ENCODE measurements at regions not wholly inside any gene's neighbourhood (a gene's known extent, or its start where the extent isn't known, plus 50 kb on each side); places are given as distances from the start of the nearest gene placed in this dataset.

DNA sequence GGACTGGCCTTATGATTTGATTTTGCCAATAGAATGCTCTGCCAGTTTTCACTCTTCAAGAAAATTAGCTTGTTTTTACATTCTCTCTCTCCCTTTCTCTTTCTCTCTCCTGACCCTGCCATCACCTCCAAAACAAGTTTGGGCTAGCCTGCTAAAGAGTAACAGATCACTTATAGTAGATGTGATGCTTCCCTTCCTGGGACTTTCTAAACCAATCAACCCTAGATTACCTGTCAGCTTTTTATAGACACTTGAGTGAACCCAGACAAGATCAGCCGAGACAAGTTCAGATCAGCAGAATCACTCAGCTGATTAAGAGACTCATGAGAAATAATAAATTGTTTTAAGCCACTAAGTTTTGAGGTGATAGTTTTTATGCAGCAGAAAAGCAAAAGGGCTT, 521.2 kb downstream of the ANKRD50 start:
- no peak for DNase-seq (ENCODE audit: low spot score)
- WGBS, 2 donors (ENCODE audit: extremely low coverage in 2 of 2, insufficient read length in 2 of 2, insufficient replicate concordance in 1 of 2), result no CpG with 5 or more reads among the region's 1 CpG
- peaks cover 0 to 9% of the 10 kb centered on the region in 2 donors for H3K9me3 ChIP-seq (replicated peaks in 1 of 2; ENCODE audit: control insufficient read depth in 2 of 2, insufficient read depth in 1 of 2, low read depth in 1 of 2, low read length in 2 of 2)
- H3K36me3 ChIP-seq (replicated peaks in 1 of 2; ENCODE audit: control insufficient read depth in 2 of 2, insufficient read depth in 2 of 2, low read length in 2 of 2), result no peaks in the 10 kb centered on the region
- H3K27ac ChIP-seq (replicated peaks; ENCODE audit: low read length), result no peak overlapping the region
- H3K9ac ChIP-seq (ENCODE audit: low read depth, low read length, poor library complexity), result no peak overlapping the region
- H2BK5ac ChIP-seq (ENCODE audit: low read length), result no peak overlapping the region
- H3K23ac ChIP-seq (ENCODE audit: low read depth, low read length, poor library complexity), result no peak overlapping the region
- no peak overlapping the region for H2BK120ac ChIP-seq (ENCODE audit: low read depth, low read length)
- H3K79me1 ChIP-seq (ENCODE audit: low read depth, low read length), result no peaks in the 10 kb centered on the region
- no peak overlapping the region for H2BK15ac ChIP-seq (ENCODE audit: low read length)
- no peak overlapping the region for H2AFZ ChIP-seq (ENCODE audit: low read length)
- no peaks in the 10 kb centered on the region for H3K27me3 ChIP-seq (ENCODE audit: control insufficient read depth in 3 of 3, insufficient read depth in 3 of 3, low read depth in 1 of 3, low read length in 3 of 3)
- H3K4me1 ChIP-seq (ENCODE audit: control insufficient read depth in 2 of 2, insufficient read depth in 1 of 2, low read depth in 1 of 2, low read length in 2 of 2), result no peaks in the 10 kb centered on the region
- H2BK12ac ChIP-seq (ENCODE audit: low read length), result no peak overlapping the region
- H4K8ac ChIP-seq (ENCODE audit: low read depth, low read length), result no peak overlapping the region
- H3K4me3 ChIP-seq (ENCODE audit: low read length in 2 of 2), result no peak overlapping the region
- no peak overlapping the region for H2AK5ac ChIP-seq (ENCODE audit: low read depth, low read length)
- H4K91ac ChIP-seq (ENCODE audit: low read depth, low read length, poor library complexity), result no peak overlapping the region
- no peak overlapping the region for H3K18ac ChIP-seq (ENCODE audit: low read length)
- H3K4ac ChIP-seq (ENCODE audit: low read length), result no peak overlapping the region
- H3K14ac ChIP-seq (ENCODE audit: low read length), result no peak overlapping the region
- H3K4me2 ChIP-seq (ENCODE audit: insufficient read depth, low read length, poor library complexity, severe bottlenecking), result no peak overlapping the region

DNA sequence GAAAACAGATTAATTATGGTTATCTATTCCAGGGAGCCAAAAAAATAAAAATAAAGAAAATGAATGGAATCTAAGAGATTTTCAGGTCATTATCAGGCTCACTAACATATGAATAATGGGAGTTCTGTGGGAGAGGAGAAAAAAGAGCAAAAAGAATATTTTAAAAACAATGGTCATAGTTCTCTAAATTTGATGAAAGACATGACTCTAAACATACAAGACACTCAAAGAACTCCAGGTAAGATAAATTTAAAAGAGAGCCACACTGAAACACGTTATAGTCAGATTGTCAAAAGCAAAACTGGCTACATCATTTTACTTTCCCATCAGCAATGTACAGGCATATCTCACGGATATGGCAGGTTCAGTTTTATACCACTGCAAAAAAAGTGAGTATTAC, 520.0 kb downstream of the ANKRD50 start:
- no peak overlapping the region for H2BK120ac ChIP-seq (ENCODE audit: low read depth, low read length)
- H3K4me1 ChIP-seq (ENCODE audit: control insufficient read depth in 2 of 2, insufficient read depth in 1 of 2, low read depth in 1 of 2, low read length in 2 of 2), result no peaks in the 10 kb centered on the region
- no peak overlapping the region for H2BK12ac ChIP-seq (ENCODE audit: low read length)
- DNase-seq (ENCODE audit: low spot score), result no peak
- H3K9me3 ChIP-seq (replicated peaks in 1 of 2; ENCODE audit: control insufficient read depth in 2 of 2, insufficient read depth in 1 of 2, low read depth in 1 of 2, low read length in 2 of 2), result peaks cover 0 to 9% of the 10 kb centered on the region in 2 donors
- no peak overlapping the region for H2BK5ac ChIP-seq (ENCODE audit: low read length)
- no peak overlapping the region for H3K14ac ChIP-seq (ENCODE audit: low read length)
- H2AK5ac ChIP-seq (ENCODE audit: low read depth, low read length), result no peak overlapping the region
- no peak overlapping the region for H3K4ac ChIP-seq (ENCODE audit: low read length)
- no peak overlapping the region for H3K4me2 ChIP-seq (ENCODE audit: insufficient read depth, low read length, poor library complexity, severe bottlenecking)
- no peak overlapping the region for H3K23ac ChIP-seq (ENCODE audit: low read depth, low read length, poor library complexity)
- no peak overlapping the region for H2AFZ ChIP-seq (ENCODE audit: low read length)
- H3K27ac ChIP-seq (replicated peaks; ENCODE audit: low read length), result no peak overlapping the region
- no peaks in the 10 kb centered on the region for H3K27me3 ChIP-seq (ENCODE audit: control insufficient read depth in 3 of 3, insufficient read depth in 3 of 3, low read depth in 1 of 3, low read length in 3 of 3)
- H3K18ac ChIP-seq (ENCODE audit: low read length), result no peak overlapping the region
- WGBS, 2 donors (ENCODE audit: extremely low coverage in 2 of 2, insufficient read length in 2 of 2, insufficient replicate concordance in 1 of 2), result no CpG with 5 or more reads among the region's 2 CpGs
- no peak overlapping the region for H4K91ac ChIP-seq (ENCODE audit: low read depth, low read length, poor library complexity)
- no peaks in the 10 kb centered on the region for H3K79me1 ChIP-seq (ENCODE audit: low read depth, low read length)
- no peak overlapping the region for H3K4me3 ChIP-seq (ENCODE audit: low read length in 2 of 2)
- no peak overlapping the region for H3K9ac ChIP-seq (ENCODE audit: low read depth, low read length, poor library complexity)
- H2BK15ac ChIP-seq (ENCODE audit: low read length), result no peak overlapping the region
- no peak overlapping the region for H4K8ac ChIP-seq (ENCODE audit: low read depth, low read length)
- no peaks in the 10 kb centered on the region for H3K36me3 ChIP-seq (replicated peaks in 1 of 2; ENCODE audit: control insufficient read depth in 2 of 2, insufficient read depth in 2 of 2, low read length in 2 of 2)

DNA sequence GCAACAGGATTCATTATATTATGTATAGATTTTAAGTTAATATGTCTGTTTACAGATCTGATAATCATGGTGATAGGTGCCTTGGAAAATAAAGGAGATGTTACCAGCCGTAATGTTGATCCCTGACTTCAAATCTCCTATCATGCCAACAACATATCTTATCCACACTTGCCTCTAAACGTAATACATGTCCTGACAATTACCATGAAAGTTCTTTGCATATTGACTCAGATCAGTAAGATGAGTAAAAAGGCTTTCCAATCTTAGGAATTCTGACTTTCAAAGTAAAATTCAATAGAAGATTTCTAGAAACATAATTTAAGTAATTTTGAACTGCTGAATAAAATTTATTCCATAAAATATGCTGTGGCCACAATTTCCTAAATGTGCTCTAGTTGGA, 513.3 kb downstream of the ANKRD50 start:
- WGBS, 2 donors (ENCODE audit: extremely low coverage in 2 of 2, insufficient read length in 2 of 2, insufficient replicate concordance in 1 of 2), result no CpG with 5 or more reads among the region's 2 CpGs
- Histone ChIP-seq H3K36me3 (replicated peaks in 1 of 2; ENCODE audit: control insufficient read depth in 2 of 2, insufficient read depth in 2 of 2, low read length in 2 of 2) (no peaks in the 10 kb centered on the region), H2AFZ (ENCODE audit: low read length) (no peak overlapping the region), H3K27ac (replicated peaks; ENCODE audit: low read length) (no peak overlapping the region), H3K27me3 (ENCODE audit: control insufficient read depth in 3 of 3, insufficient read depth in 3 of 3, low read depth in 1 of 3, low read length in 3 of 3) (no peaks in the 10 kb centered on the region), H2BK120ac (ENCODE audit: low read depth, low read length) (no peak overlapping the region), H3K18ac (ENCODE audit: low read length) (no peak overlapping the region), H2BK12ac (ENCODE audit: low read length) (no peak overlapping the region), H3K79me1 (ENCODE audit: low read depth, low read length) (no peaks in the 10 kb centered on the region), H2BK15ac (ENCODE audit: low read length) (no peak overlapping the region), H2AK5ac (ENCODE audit: low read depth, low read length) (no peak overlapping the region), H4K8ac (ENCODE audit: low read depth, low read length) (no peak overlapping the region), H3K14ac (ENCODE audit: low read length) (no peak overlapping the region), H2BK5ac (ENCODE audit: low read length) (no peak overlapping the region), H4K91ac (ENCODE audit: low read depth, low read length, poor library complexity) (no peak overlapping the region), H3K4ac (ENCODE audit: low read length) (no peak overlapping the region), H3K4me2 (ENCODE audit: insufficient read depth, low read length, poor library complexity, severe bottlenecking) (no peak overlapping the region), H3K9me3 (replicated peaks in 1 of 2; ENCODE audit: control insufficient read depth in 2 of 2, insufficient read depth in 1 of 2, low read depth in 1 of 2, low read length in 2 of 2) (no peaks in the 10 kb centered on the region), H3K23ac (ENCODE audit: low read depth, low read length, poor library complexity) (no peak overlapping the region), H3K4me1 (ENCODE audit: control insufficient read depth in 2 of 2, insufficient read depth in 1 of 2, low read depth in 1 of 2, low read length in 2 of 2) (no peaks in the 10 kb centered on the region), H3K4me3 (ENCODE audit: low read length in 2 of 2) (no peak overlapping the region), H3K9ac (ENCODE audit: low read depth, low read length, poor library complexity) (no peak overlapping the region)
- DNase-seq (ENCODE audit: low spot score), result no peak

DNA sequence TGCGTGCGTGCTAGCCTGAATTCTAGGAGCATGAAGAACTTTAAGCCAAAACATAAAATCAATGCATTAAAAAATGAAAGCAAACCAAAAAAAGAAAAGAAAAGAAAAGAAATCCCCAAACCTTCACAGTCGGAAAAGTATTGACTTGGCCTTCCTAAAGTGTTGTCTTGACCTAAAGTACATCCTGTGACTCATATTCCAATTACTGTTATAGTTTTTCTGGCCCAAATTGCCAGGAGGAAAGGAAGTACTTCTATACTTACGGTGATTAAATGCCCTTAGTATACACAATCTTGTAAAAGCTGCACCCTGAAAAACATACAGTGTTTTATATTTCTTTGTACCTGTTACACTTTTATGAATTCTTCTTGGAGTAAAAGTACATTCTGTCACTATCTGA, 512.8 kb downstream of the ANKRD50 start:
- Histone ChIP-seq H3K4me1 (ENCODE audit: control insufficient read depth in 2 of 2, insufficient read depth in 1 of 2, low read depth in 1 of 2, low read length in 2 of 2) (no peaks in the 10 kb centered on the region), H2BK12ac (ENCODE audit: low read length) (no peak overlapping the region), H3K27me3 (ENCODE audit: control insufficient read depth in 3 of 3, insufficient read depth in 3 of 3, low read depth in 1 of 3, low read length in 3 of 3) (no peaks in the 10 kb centered on the region), H4K8ac (ENCODE audit: low read depth, low read length) (no peak overlapping the region), H3K4me3 (ENCODE audit: low read length in 2 of 2) (no peak overlapping the region), H3K9me3 (replicated peaks in 1 of 2; ENCODE audit: control insufficient read depth in 2 of 2, insufficient read depth in 1 of 2, low read depth in 1 of 2, low read length in 2 of 2) (no peaks in the 10 kb centered on the region), H3K4ac (ENCODE audit: low read length) (no peak overlapping the region), H3K9ac (ENCODE audit: low read depth, low read length, poor library complexity) (no peak overlapping the region), H2AK5ac (ENCODE audit: low read depth, low read length) (no peak overlapping the region), H3K36me3 (replicated peaks in 1 of 2; ENCODE audit: control insufficient read depth in 2 of 2, insufficient read depth in 2 of 2, low read length in 2 of 2) (no peaks in the 10 kb centered on the region), H3K27ac (replicated peaks; ENCODE audit: low read length) (no peak overlapping the region), H4K91ac (ENCODE audit: low read depth, low read length, poor library complexity) (no peak overlapping the region), H3K18ac (ENCODE audit: low read length) (no peak overlapping the region), H3K79me1 (ENCODE audit: low read depth, low read length) (no peaks in the 10 kb centered on the region), H3K4me2 (ENCODE audit: insufficient read depth, low read length, poor library complexity, severe bottlenecking) (no peak overlapping the region), H2BK15ac (ENCODE audit: low read length) (no peak overlapping the region), H2BK5ac (ENCODE audit: low read length) (no peak overlapping the region), H3K23ac (ENCODE audit: low read depth, low read length, poor library complexity) (no peak overlapping the region), H2BK120ac (ENCODE audit: low read depth, low read length) (no peak overlapping the region), H2AFZ (ENCODE audit: low read length) (no peak overlapping the region), H3K14ac (ENCODE audit: low read length) (no peak overlapping the region)
- no peak for DNase-seq (ENCODE audit: low spot score)
- no CpG with 5 or more reads among the region's 4 CpGs for WGBS, 2 donors (ENCODE audit: extremely low coverage in 2 of 2, insufficient read length in 2 of 2, insufficient replicate concordance in 1 of 2)
